T-cell (primary cell): ENCODE measurements at regions not wholly inside any gene's neighbourhood (a gene's known extent, or its start where the extent isn't known, plus 50 kb on each side); places are given as distances from the start of the nearest gene placed in this dataset.

Experiments used
- ATAC-seq, 4 experiments: fragments of 200-7000 bp in 3 of 4; fragments of 150-1000 bp in 1 of 4; cut with Tn5 transposase; replicated peaks in 1 of 4; 1 replicate in 3 of 4; 2 replicates in 1 of 4; pipeline ENCODE4 v1.10.0; 2021; ENCODE audit warnings: moderate library complexity in 3 of 4, mild to moderate bottlenecking in 2 of 4, moderate number of reproducible peaks in 1 of 4
- CTCF ChIA-PET, 2 donors: fragments of 300-600 bp; sonication (Branson Sonifier 250); formaldehyde crosslinking; loops; one replicate each; lab custom pipeline; 2022; ENCODE audit warnings: antibody characterized with exemption in 2 of 2; lab: Charles Lee
- POLR2A ChIA-PET, 2 donors: fragments of 300-600 bp; sonication (Branson Sonifier 250); formaldehyde crosslinking; loops; one replicate each; lab custom pipeline; 2022; ENCODE audit warnings: antibody characterized with exemption in 2 of 2; lab: Charles Lee
- DNase-seq, 35 experiments: peaks; one replicate each; pipeline versions ENCODE4 v3.0.0 to v3.0.0-alpha.2; 2013 to 2023
- H3K27ac ChIP-seq: one replicate; pipeline ENCODE4 v1.5.1; 2013; ENCODE audit warnings: low read length
- H3K27me3 ChIP-seq, 2 experiments: replicated peaks in 1 of 2; 1 replicate in 1 of 2; 2 replicates in 1 of 2; pipeline versions ENCODE4 v1.6.1 to v1.7.0; 2013; ENCODE audit warnings: low read length in 1 of 2, mixed read lengths in 1 of 2; ENCODE audit not compliant: control insufficient read depth in 2 of 2, insufficient read depth in 2 of 2; ENCODE audit errors: extremely low read depth in 1 of 2
- H3K36me3 ChIP-seq, 2 donors: 1 replicate in 1 of 2; 2 replicates in 1 of 2; pipeline versions ENCODE4 v1.6.1 to v1.7.0; 2013; ENCODE audit warnings: low read length in 1 of 2; ENCODE audit not compliant: control insufficient read depth in 2 of 2, insufficient read depth in 1 of 2; ENCODE audit errors: extremely low read depth in 1 of 2
- H3K4me1 ChIP-seq, 2 experiments: 1 replicate in 1 of 2; 2 replicates in 1 of 2; pipeline versions ENCODE4 v1.6.1 to v1.7.0; 2013; ENCODE audit warnings: low read length in 2 of 2, mixed read lengths in 1 of 2; ENCODE audit not compliant: insufficient read depth in 2 of 2, control insufficient read depth in 1 of 2; ENCODE audit errors: extremely low read depth in 1 of 2
- H3K4me3 ChIP-seq, 2 donors: 1 replicate in 1 of 2; 2 replicates in 1 of 2; pipeline versions ENCODE4 v1.5.1 to v1.7.0; 2013; ENCODE audit warnings: mild to moderate bottlenecking in 2 of 2, low read length in 1 of 2, moderate library complexity in 1 of 2; ENCODE audit not compliant: control insufficient read depth in 1 of 2; ENCODE audit errors: extremely low read depth in 1 of 2
- H3K9me3 ChIP-seq: 2 replicates; pipeline ENCODE4 v1.7.0; 2013
- H3K27ac Mint-ChIP-seq, 2 donors: one replicate each; pipeline ENCODE4 v1.8.0; 2020 to 2021; ENCODE audit warnings: mild to moderate bottlenecking in 2 of 2, mixed read lengths in 2 of 2
- H3K27me3 Mint-ChIP-seq, 2 donors: one replicate each; pipeline ENCODE4 v1.8.0; 2021 to 2022; ENCODE audit warnings: mixed read lengths in 2 of 2
- H3K36me3 Mint-ChIP-seq: one replicate; pipeline ENCODE4 v1.8.0; 2021; ENCODE audit warnings: mixed read lengths
- H3K4me1 Mint-ChIP-seq, 3 donors: one replicate each; pipeline ENCODE4 v1.8.0; 2020 to 2022; ENCODE audit warnings: mixed read lengths in 3 of 3, mild to moderate bottlenecking in 1 of 3
- H3K4me3 Mint-ChIP-seq, 3 donors: one replicate each; pipeline ENCODE4 v1.8.0; 2020 to 2022; ENCODE audit warnings: mild to moderate bottlenecking in 3 of 3, mixed read lengths in 3 of 3, moderate library complexity in 3 of 3
- H3K9me3 Mint-ChIP-seq, 3 donors: one replicate each; pipeline ENCODE4 v1.8.0; 2020 to 2022; ENCODE audit warnings: mixed read lengths in 3 of 3
- WGBS: methylation state at CpG from one replicate; pipeline ENCODE4 v1.1.5; 2013; ENCODE audit warnings: missing lambda C conversion rate; ENCODE audit not compliant: insufficient coverage; 5-methylcytosine and 5-hydroxymethylcytosine counted together

- no peaks in the 10 kb centered on the region for H3K36me3 Mint-ChIP-seq
Observed at GRCh38 chr12:74953697-74954096, 255.9 kb downstream of the KCNC2 start.

GRCh38 chr12:74957231-74957630 is 252.4 kb downstream of the KCNC2 start:
- 60% methylated on average over 1 of the region's 3 CpGs for WGBS
- H3K27ac Mint-ChIP-seq, result no peak overlapping the region
- ATAC-seq, result no peak
- CTCF ChIA-PET, result no interaction called here
- H3K9me3 Mint-ChIP-seq, result peaks cover 5 to 11% (median 11%) of the 10 kb centered on the region in 3 donors
- no peaks in the 10 kb centered on the region for H3K27me3 Mint-ChIP-seq
- H3K4me3 Mint-ChIP-seq, result no peak overlapping the region
- Histone ChIP-seq H3K27me3 (no peaks in the 10 kb centered on the region), H3K27ac (no peak overlapping the region), H3K4me1 (no peaks in the 10 kb centered on the region), H3K36me3 (no peaks in the 10 kb centered on the region), H3K4me3 (no peak overlapping the region), H3K9me3 (no peaks in the 10 kb centered on the region)
- POLR2A ChIA-PET, result no interaction called here
- H3K36me3 Mint-ChIP-seq, result no peaks in the 10 kb centered on the region
- H3K4me1 Mint-ChIP-seq, result no peaks in the 10 kb centered on the region
- DNase-seq, result no peak

More at GRCh38 chr12:74953697-74954096, 255.9 kb downstream of the KCNC2 start:
- H3K36me3 ChIP-seq, result no peaks in the 10 kb centered on the region
- Mint-ChIP-seq H3K27ac (no peak overlapping the region), H3K27me3 (no peaks in the 10 kb centered on the region), H3K4me1 (no peaks in the 10 kb centered on the region), H3K4me3 (no peak overlapping the region), H3K9me3 (peaks cover 11% of the 10 kb centered on the region in 3 donors)
- WGBS, result no CpG with 5 or more reads among the region's 1 CpG
- DNase-seq (no peak), ATAC-seq (no peak)
- ChIA-PET POLR2A (no interaction called here), CTCF (no interaction called here)
- H3K4me1 ChIP-seq, result no peaks in the 10 kb centered on the region
- H3K27ac ChIP-seq, result no peak overlapping the region
- no peaks in the 10 kb centered on the region for H3K9me3 ChIP-seq
- no peaks in the 10 kb centered on the region for H3K27me3 ChIP-seq
- H3K4me3 ChIP-seq, result no peak overlapping the region

DNA sequence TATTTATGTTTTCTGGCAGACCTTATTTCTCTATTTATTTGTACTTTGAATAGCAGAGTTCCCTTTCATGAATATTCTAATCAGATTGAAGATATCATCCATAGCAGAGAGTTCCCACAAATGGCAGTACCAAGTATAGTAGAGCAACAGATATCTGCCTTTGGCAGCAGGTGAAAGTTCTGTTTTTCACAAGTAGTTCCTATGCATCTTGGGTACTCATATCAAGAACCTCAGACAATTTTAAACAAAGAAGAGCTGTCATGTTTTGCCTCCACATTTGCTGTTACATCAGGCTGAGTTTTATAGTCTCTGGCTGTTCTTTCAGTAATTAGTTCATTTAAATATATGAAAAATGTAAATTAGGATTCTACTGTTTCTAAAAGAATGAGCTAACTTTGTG is 252.0 kb downstream of the KCNC2 start:
- no peak overlapping the region for H3K4me3 Mint-ChIP-seq
- H3K27ac Mint-ChIP-seq, result no peak overlapping the region
- DNase-seq (no peak), ATAC-seq (no peak)
- H3K9me3 ChIP-seq, result no peaks in the 10 kb centered on the region
- no peaks in the 10 kb centered on the region for H3K36me3 ChIP-seq
- no peaks in the 10 kb centered on the region for H3K27me3 ChIP-seq
- H3K4me1 Mint-ChIP-seq, result no peaks in the 10 kb centered on the region
- no peaks in the 10 kb centered on the region for H3K27me3 Mint-ChIP-seq
- H3K9me3 Mint-ChIP-seq, result peaks cover 5 to 11% (median 9%) of the 10 kb centered on the region in 3 donors
- no peaks in the 10 kb centered on the region for H3K36me3 Mint-ChIP-seq
- POLR2A ChIA-PET, result no interaction called here
- H3K4me3 ChIP-seq, result no peak overlapping the region
- H3K4me1 ChIP-seq, result no peaks in the 10 kb centered on the region
- H3K27ac ChIP-seq, result no peak overlapping the region
- CTCF ChIA-PET, result no interaction called here

DNA sequence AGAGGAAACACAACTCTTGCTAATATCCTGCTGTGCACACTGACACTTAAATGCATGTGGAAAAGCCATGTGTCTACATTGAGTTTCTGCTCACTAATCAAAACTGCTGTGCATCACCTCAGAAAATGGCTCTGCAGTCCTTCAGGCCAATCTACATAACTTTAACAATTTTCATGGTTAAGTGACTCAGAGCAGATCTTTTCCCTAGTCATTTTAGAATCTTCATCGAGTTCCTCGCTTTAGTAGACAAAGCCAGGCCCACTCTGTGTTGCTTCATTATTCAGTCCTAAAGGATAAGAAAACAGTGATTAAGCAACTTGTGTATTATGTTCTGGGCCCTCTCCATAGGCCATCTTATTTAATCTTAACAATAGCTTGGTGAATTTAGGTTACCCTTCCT is 250.0 kb downstream of the KCNC2 start:
- CTCF ChIA-PET, result no interaction called here
- H3K4me3 ChIP-seq, result no peak overlapping the region
- H3K27me3 ChIP-seq, result no peaks in the 10 kb centered on the region
- no peaks in the 10 kb centered on the region for H3K4me1 Mint-ChIP-seq
- POLR2A ChIA-PET, result no interaction called here
- ATAC-seq (no peak), DNase-seq (no peak)
- peaks cover 0 to 11% (median 9%) of the 10 kb centered on the region in 3 donors for H3K9me3 Mint-ChIP-seq
- no peaks in the 10 kb centered on the region for H3K9me3 ChIP-seq
- no peak overlapping the region for H3K27ac ChIP-seq
- H3K27me3 Mint-ChIP-seq, result no peaks in the 10 kb centered on the region
- H3K36me3 ChIP-seq, result no peaks in the 10 kb centered on the region
- no peaks in the 10 kb centered on the region for H3K4me1 ChIP-seq
- no peaks in the 10 kb centered on the region for H3K36me3 Mint-ChIP-seq
- no peak overlapping the region for H3K27ac Mint-ChIP-seq
- H3K4me3 Mint-ChIP-seq, result no peak overlapping the region
- WGBS, result no CpG with 5 or more reads among the region's 2 CpGs

DNA sequence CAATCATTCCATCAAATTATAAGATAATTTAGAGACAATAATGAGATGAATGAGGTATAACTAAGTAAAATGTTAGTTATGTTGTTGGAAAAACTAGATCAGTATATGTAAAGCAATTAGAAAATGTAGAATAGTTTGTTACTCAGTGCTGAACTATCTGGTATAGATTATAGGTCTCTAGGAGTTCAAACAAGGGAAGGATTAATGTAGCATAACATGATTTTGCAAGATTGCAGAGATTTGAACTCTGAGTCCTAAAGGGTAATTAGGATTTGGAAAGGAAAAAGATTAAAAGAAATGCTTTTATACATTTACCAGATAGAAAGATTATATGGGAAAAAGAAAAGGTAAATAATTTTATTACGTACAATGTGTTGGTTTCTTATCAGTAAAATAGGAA is 246.3 kb downstream of the KCNC2 start:
- no peak for DNase-seq
- ATAC-seq, result no peak
- Mint-ChIP-seq H3K4me1 (no peaks in the 10 kb centered on the region), H3K4me3 (no peak overlapping the region), H3K27ac (no peak overlapping the region), H3K9me3 (no peaks in the 10 kb centered on the region), H3K27me3 (no peaks in the 10 kb centered on the region), H3K36me3 (no peaks in the 10 kb centered on the region)
- Histone ChIP-seq H3K9me3 (no peaks in the 10 kb centered on the region), H3K27ac (no peak overlapping the region), H3K27me3 (no peaks in the 10 kb centered on the region), H3K4me3 (no peak overlapping the region), H3K36me3 (no peaks in the 10 kb centered on the region), H3K4me1 (no peaks in the 10 kb centered on the region)
- POLR2A ChIA-PET, result no interaction called here
- no CpG with 5 or more reads among the region's 1 CpG for WGBS
- CTCF ChIA-PET, result no interaction called here

DNA sequence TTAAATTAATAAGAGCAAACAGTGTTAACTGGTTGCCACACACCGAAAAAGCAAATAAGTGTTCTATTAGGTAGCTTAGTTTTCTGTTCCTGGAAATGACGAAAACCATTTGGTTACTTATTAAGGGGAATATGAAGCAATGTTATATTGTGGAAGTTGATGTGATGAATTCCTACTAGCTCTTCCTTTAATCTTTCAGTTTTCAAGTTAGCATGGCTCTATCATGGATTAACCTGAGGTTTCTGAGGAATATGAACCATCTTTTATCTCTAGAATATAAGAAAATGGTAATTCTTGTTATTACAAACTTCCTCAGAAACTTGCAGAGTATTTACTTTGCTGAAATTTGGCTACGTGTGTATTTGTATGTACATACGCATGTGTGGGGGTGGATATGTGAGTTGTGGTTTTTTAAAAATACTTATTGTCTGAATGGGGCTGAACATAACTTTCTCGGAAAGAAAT is 245.7 kb downstream of the KCNC2 start:
- H3K9me3 ChIP-seq, result no peaks in the 10 kb centered on the region
- no peaks in the 10 kb centered on the region for H3K36me3 Mint-ChIP-seq
- ChIA-PET CTCF (no interaction called here), POLR2A (no interaction called here)
- no peak overlapping the region for H3K4me3 ChIP-seq
- H3K9me3 Mint-ChIP-seq, result no peaks in the 10 kb centered on the region
- no peaks in the 10 kb centered on the region for H3K27me3 Mint-ChIP-seq
- no peaks in the 10 kb centered on the region for H3K4me1 Mint-ChIP-seq
- ATAC-seq (no peak), DNase-seq (no peak)
- H3K27ac Mint-ChIP-seq, result no peak overlapping the region
- no peaks in the 10 kb centered on the region for H3K4me1 ChIP-seq
- H3K27me3 ChIP-seq, result no peaks in the 10 kb centered on the region
- no peak overlapping the region for H3K4me3 Mint-ChIP-seq
- H3K27ac ChIP-seq, result no peak overlapping the region
- WGBS, result 60% methylated on average over 1 of the region's 5 CpGs
- H3K36me3 ChIP-seq, result no peaks in the 10 kb centered on the region

- WGBS, result no CpG with 5 or more reads among the region's 2 CpGs
- H3K9me3 ChIP-seq, result no peaks in the 10 kb centered on the region
- Mint-ChIP-seq H3K4me3 (no peak overlapping the region), H3K36me3 (no peaks in the 10 kb centered on the region), H3K27me3 (no peaks in the 10 kb centered on the region), H3K4me1 (no peaks in the 10 kb centered on the region), H3K27ac (no peak overlapping the region), H3K9me3 (no peaks in the 10 kb centered on the region)
- H3K4me3 ChIP-seq, result no peak overlapping the region
- H3K27me3 ChIP-seq, result no peaks in the 10 kb centered on the region
- CTCF ChIA-PET, result interaction anchor here in 1 of 2 donors (0.9 kb wide), 1 partner anchor 89 kb away, joined by 3 read pairs; no protein-coding TSS in a partner anchor
- no peak for DNase-seq
- H3K27ac ChIP-seq, result no peak overlapping the region
- no peak for ATAC-seq
- H3K4me1 ChIP-seq, result no peaks in the 10 kb centered on the region
- H3K36me3 ChIP-seq, result no peaks in the 10 kb centered on the region
- POLR2A ChIA-PET, result no interaction called here
Observed at GRCh38 chr12:74964390-74964789, 245.2 kb downstream of the KCNC2 start.
